ENCODE measurements at regions not wholly inside any gene's neighbourhood (a gene's known extent, or its start where the extent isn't known, plus 50 kb on each side); places are given as distances from the start of the nearest gene placed in this dataset.

DNA sequence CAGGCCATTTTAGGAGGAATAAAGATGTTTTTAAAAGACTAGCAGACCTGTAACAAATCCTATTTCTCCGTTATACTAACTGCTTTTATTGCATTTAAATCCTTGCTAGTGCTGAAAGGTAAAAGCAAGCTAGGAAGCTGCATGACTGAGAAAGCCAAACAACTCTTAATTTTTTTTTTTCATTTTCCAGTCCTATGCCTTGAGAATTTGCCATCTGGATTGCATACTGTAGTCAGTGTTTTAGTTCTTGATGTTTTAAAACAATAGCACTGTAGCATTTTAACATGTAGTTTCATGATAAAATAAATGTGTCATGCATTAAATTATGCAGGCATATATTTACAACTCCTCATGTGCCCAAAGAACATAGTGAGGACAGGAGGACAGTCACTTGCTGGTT, 108.4 kb upstream of the FGF10 start:
- Histone ChIP-seq H3K4me1 (ENCODE audit: insufficient read depth, low read length) (no peaks in the 10 kb centered on the region), H3K27me3 (ENCODE audit: control insufficient read depth in 1 of 2, insufficient read depth in 2 of 2, low read length in 2 of 2) (no peaks in the 10 kb centered on the region), H3K27ac (ENCODE audit: low read depth in 1 of 2, low read length in 2 of 2) (no peak overlapping the region), H3K36me3 (ENCODE audit: insufficient read depth, low read length) (no peaks in the 10 kb centered on the region), H3K4me3 (ENCODE audit: low read length) (no peak overlapping the region), H3K9me3 (ENCODE audit: control insufficient read depth in 1 of 2, insufficient read depth in 1 of 2, low read length in 2 of 2) (peaks cover 0 to 4% of the 10 kb centered on the region in 2 experiments)
- ATAC-seq (ENCODE audit: poor library complexity) (no peak), DNase-seq (no peak)
- Mint-ChIP-seq H3K4me1 (ENCODE audit: low read depth) (no peaks in the 10 kb centered on the region), H3K27me3 (no peaks in the 10 kb centered on the region), H3K36me3 (ENCODE audit: low read depth) (no peaks in the 10 kb centered on the region), H3K27ac (no peak overlapping the region), H3K4me3 (no peak overlapping the region), H3K9me3 (no peaks in the 10 kb centered on the region)
- ChIA-PET CTCF (no interaction called here), POLR2A (no interaction called here)
- intact Hi-C loops (cut with DNase I, micrococcal nuclease), result no loop called here
- TF ChIP-seq CTCF (IDR thresholded peaks at IDR 0.05), result no peak

DNA sequence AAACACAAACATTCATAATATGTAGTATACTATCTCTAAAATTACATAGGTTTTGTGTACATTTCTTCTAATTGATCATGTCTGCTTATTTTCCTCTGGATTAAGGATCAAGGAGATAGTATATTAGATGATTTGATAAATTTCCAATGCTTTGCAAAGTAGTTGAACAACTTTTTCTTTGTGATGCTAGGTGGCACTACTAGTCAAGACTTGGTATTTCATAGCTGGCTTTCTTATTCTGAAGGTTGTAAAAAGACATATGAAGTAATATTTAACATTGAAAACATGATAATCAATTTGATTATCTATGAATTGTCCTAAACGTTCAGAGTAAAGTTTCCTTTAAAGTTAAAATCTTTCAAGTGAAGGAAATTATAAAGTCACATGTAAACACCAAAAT, 106.1 kb upstream of the FGF10 start:
- DNase-seq, result no peak
- Histone ChIP-seq H3K27me3 (ENCODE audit: control insufficient read depth in 1 of 2, insufficient read depth in 2 of 2, low read length in 2 of 2) (no peaks in the 10 kb centered on the region), H3K4me1 (ENCODE audit: insufficient read depth, low read length) (no peaks in the 10 kb centered on the region), H3K27ac (ENCODE audit: low read depth in 1 of 2, low read length in 2 of 2) (no peak overlapping the region), H3K4me3 (ENCODE audit: low read length) (no peak overlapping the region), H3K9me3 (ENCODE audit: control insufficient read depth in 1 of 2, insufficient read depth in 1 of 2, low read length in 2 of 2) (peaks cover 0 to 5% of the 10 kb centered on the region in 2 experiments), H3K36me3 (ENCODE audit: insufficient read depth, low read length) (no peaks in the 10 kb centered on the region)
- H3K27me3 Mint-ChIP-seq, result no peaks in the 10 kb centered on the region
- TF ChIP-seq CTCF (IDR thresholded peaks at IDR 0.05), result no peak
- no peaks in the 10 kb centered on the region for H3K4me1 Mint-ChIP-seq (ENCODE audit: low read depth)
- CTCF ChIA-PET, result no interaction called here
- ATAC-seq (ENCODE audit: poor library complexity), result no peak
- H3K4me3 Mint-ChIP-seq, result no peak overlapping the region
- POLR2A ChIA-PET, result no interaction called here
- H3K9me3 Mint-ChIP-seq, result peaks cover 2% of the 10 kb centered on the region
- H3K27ac Mint-ChIP-seq, result no peak overlapping the region
- no peaks in the 10 kb centered on the region for H3K36me3 Mint-ChIP-seq (ENCODE audit: low read depth)
- intact Hi-C loops (cut with DNase I, micrococcal nuclease), result no loop called here

GRCh38 chr5:44489759-44490158, 100.5 kb upstream of the FGF10 start:
- ChIA-PET POLR2A (no interaction called here), CTCF (no interaction called here)
- Histone ChIP-seq H3K27me3 (ENCODE audit: control insufficient read depth in 1 of 2, insufficient read depth in 2 of 2, low read length in 2 of 2) (no peaks in the 10 kb centered on the region), H3K36me3 (ENCODE audit: insufficient read depth, low read length) (no peaks in the 10 kb centered on the region), H3K4me3 (ENCODE audit: low read length) (no peak overlapping the region), H3K27ac (ENCODE audit: low read depth in 1 of 2, low read length in 2 of 2) (no peak overlapping the region), H3K4me1 (ENCODE audit: insufficient read depth, low read length) (no peaks in the 10 kb centered on the region), H3K9me3 (ENCODE audit: control insufficient read depth in 1 of 2, insufficient read depth in 1 of 2, low read length in 2 of 2) (peaks cover 0 to 5% of the 10 kb centered on the region in 2 experiments)
- Mint-ChIP-seq H3K36me3 (ENCODE audit: low read depth) (no peaks in the 10 kb centered on the region), H3K4me3 (no peak overlapping the region), H3K4me1 (ENCODE audit: low read depth) (no peaks in the 10 kb centered on the region), H3K27me3 (no peaks in the 10 kb centered on the region), H3K9me3 (peaks cover 4% of the 10 kb centered on the region), H3K27ac (no peak overlapping the region)
- DNase-seq (no peak), ATAC-seq (ENCODE audit: poor library complexity) (no peak)
- no peak for TF ChIP-seq CTCF (IDR thresholded peaks at IDR 0.05)
- intact Hi-C loops (cut with DNase I, micrococcal nuclease), result no loop called here

Measured in CD4-positive, alpha-beta T cell (primary cell).